Glutamatergic neuron (in vitro differentiated cells): ENCODE measurements at regions not wholly inside any gene's neighbourhood (a gene's known extent, or its start where the extent isn't known, plus 50 kb on each side); places are given as distances from the start of the nearest gene placed in this dataset.
"Not testable (repeated sequence)": the region's sequence is repeated elsewhere in the genome, so short reads cannot be mapped to it uniquely, and the experiment has no call there.

Experiments used
- DNase-seq: peaks from one replicate; pipeline ENCODE4 v3.0.0; 2022
- H3K27ac Mint-ChIP-seq: one replicate; pipeline ENCODE4 v1.8.0; 2020; ENCODE audit warnings: mild to moderate bottlenecking, mixed read lengths, inconsistent platforms; ENCODE audit not compliant: unreplicated experiment
- H3K27me3 Mint-ChIP-seq: one replicate; pipeline ENCODE4 v1.8.0; 2020; ENCODE audit warnings: mild to moderate bottlenecking, moderate library complexity, mixed read lengths, inconsistent platforms; ENCODE audit not compliant: unreplicated experiment
- H3K36me3 Mint-ChIP-seq: one replicate; pipeline ENCODE4 v1.8.0; 2020; ENCODE audit warnings: mild to moderate bottlenecking, mixed read lengths, inconsistent platforms; ENCODE audit not compliant: unreplicated experiment
- H3K4me1 Mint-ChIP-seq: one replicate; pipeline ENCODE4 v1.8.0; 2020; ENCODE audit warnings: mild to moderate bottlenecking, low read depth, mixed read lengths, inconsistent platforms; ENCODE audit not compliant: unreplicated experiment
- H3K4me3 Mint-ChIP-seq: one replicate; pipeline ENCODE4 v1.8.0; 2020; ENCODE audit warnings: mild to moderate bottlenecking, mixed read lengths, inconsistent platforms; ENCODE audit not compliant: unreplicated experiment
- H3K9me3 Mint-ChIP-seq: one replicate; pipeline ENCODE4 v1.8.0; 2020; ENCODE audit warnings: mild to moderate bottlenecking, moderate library complexity, mixed read lengths, inconsistent platforms; ENCODE audit not compliant: unreplicated experiment
- TF ChIP-seq, protein P1 (sequence below): fragments of 200-600 bp; sonication (generic); IDR thresholded peaks from one replicate; pipeline ENCODE4 v1.5.0; 2021; ENCODE audit not compliant: partially characterized antibody, unreplicated experiment

DNA sequence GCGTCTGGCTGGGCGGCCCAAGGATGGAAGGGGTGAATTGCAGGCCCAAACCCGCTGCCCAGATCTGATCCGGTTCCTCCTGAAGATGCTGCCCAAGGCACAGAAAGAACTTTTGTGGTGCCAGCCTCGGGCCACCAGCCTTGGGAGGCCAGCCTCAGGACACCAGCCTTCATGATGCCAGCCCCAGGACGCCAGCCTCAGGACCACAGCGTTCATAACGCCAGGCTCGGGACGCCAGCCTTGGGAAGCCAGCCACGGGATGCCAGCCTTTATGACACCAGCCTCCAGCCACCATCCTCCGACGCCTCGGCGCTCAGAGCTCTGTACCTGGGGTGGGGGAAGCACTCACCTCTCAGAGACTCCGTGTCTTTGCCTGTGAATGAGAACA is 107.8 kb downstream of the ADRA2C start:
- DNase-seq = peak; percentile 4
- peaks cover 16% of the 10 kb centered on the region for H3K36me3 Mint-ChIP-seq
- TF ChIP-seq, protein P1, sequence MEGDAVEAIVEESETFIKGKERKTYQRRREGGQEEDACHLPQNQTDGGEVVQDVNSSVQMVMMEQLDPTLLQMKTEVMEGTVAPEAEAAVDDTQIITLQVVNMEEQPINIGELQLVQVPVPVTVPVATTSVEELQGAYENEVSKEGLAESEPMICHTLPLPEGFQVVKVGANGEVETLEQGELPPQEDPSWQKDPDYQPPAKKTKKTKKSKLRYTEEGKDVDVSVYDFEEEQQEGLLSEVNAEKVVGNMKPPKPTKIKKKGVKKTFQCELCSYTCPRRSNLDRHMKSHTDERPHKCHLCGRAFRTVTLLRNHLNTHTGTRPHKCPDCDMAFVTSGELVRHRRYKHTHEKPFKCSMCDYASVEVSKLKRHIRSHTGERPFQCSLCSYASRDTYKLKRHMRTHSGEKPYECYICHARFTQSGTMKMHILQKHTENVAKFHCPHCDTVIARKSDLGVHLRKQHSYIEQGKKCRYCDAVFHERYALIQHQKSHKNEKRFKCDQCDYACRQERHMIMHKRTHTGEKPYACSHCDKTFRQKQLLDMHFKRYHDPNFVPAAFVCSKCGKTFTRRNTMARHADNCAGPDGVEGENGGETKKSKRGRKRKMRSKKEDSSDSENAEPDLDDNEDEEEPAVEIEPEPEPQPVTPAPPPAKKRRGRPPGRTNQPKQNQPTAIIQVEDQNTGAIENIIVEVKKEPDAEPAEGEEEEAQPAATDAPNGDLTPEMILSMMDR = no peak
- H3K27me3 Mint-ChIP-seq = peaks cover 12% of the 10 kb centered on the region
- H3K27ac Mint-ChIP-seq = no peak overlapping the region
- H3K4me3 Mint-ChIP-seq = no peak overlapping the region
- H3K4me1 Mint-ChIP-seq = peaks cover 6% of the 10 kb centered on the region
- peaks cover 5% of the 10 kb centered on the region for H3K9me3 Mint-ChIP-seq

DNA sequence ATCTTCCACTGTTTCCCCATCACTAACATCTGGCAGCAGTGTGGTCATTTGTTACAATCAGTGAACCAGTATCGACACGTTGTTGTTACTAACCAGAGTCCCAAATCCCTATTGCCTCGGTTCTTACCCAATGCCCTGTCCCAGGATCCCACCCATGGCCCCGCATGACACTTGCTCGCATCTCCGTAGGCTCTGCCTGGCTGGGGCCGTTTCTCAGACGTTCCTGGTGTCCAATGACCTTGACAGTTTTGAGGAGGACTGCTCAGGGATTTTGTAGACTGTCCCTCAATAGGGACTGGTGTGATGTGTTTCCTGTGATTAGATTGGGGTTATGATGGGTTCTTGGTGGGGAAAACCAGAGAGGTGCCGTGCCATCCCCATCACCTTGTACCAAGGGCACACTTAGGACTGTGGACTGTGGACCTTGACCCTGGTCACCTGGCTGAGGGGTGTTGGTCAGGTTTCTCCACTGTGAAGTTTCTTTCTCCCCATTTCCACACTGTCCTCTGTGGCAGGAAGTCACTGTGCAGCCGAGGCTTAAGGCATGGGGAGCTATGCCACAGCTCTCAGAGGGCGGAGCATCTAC is 108.4 kb downstream of the ADRA2C start:
- DNase-seq = peak; percentile 2
- Mint-ChIP-seq H3K4me3 (no peak overlapping the region), H3K9me3 (peaks cover 5% of the 10 kb centered on the region), H3K27ac (no peak overlapping the region), H3K4me1 (peaks cover 6% of the 10 kb centered on the region), H3K36me3 (peaks cover 16% of the 10 kb centered on the region), H3K27me3 (peaks cover 12% of the 10 kb centered on the region)
- TF ChIP-seq, protein P1 = no peak

GRCh38 chr4:3875466-3875865 is 109.3 kb downstream of the ADRA2C start:
- TF ChIP-seq, protein P1 = no peak
- H3K27ac Mint-ChIP-seq = no peak overlapping the region
- no peak overlapping the region for H3K4me3 Mint-ChIP-seq
- peaks cover 16% of the 10 kb centered on the region for H3K36me3 Mint-ChIP-seq
- H3K27me3 Mint-ChIP-seq = peaks cover 12% of the 10 kb centered on the region
- H3K4me1 Mint-ChIP-seq = peaks cover 6% of the 10 kb centered on the region
- peaks cover 5% of the 10 kb centered on the region for H3K9me3 Mint-ChIP-seq
- DNase-seq = peak; percentile 17

DNA sequence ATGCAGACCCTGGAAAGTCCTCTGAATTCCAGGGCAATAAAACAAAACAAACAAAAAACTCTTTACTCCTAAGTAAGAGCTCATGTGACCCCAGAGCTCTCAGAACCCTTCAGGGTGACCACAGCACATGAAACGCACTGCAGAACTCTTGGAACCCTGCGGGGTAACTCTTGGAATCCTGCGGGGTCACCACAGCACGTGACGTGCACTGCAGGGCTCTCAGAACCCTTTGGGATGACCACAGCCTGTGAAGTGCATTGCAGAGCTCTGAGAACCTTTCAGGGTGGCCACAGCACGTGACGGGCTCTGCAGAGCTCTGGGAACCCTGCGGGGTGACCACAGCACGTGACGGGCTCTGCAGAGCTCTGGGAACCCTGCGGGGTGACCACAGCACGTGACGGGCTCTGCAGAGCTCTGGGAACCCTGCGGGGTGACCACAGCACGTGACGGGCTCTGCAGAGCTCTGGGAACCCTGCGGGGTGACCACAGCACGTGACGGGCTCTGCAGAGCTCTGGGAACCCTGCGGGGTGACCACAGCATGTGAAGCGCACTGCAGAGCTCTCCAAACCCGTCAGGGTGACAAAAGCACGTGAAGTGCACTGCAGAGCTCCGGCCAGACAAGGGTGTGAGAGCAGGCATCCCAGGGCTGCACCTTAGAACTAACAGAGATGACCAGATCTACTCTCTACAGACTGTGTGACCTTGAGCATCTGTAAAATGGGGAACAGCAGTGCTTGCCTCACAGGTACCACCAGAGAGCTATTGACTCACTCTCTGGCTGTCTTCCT is 110.1 kb downstream of the ADRA2C start:
- not testable (repeated sequence) for H3K4me3 Mint-ChIP-seq, DNase-seq, H3K27ac Mint-ChIP-seq, H3K4me1 Mint-ChIP-seq, H3K9me3 Mint-ChIP-seq
- peaks cover 11% of the 10 kb centered on the region for H3K27me3 Mint-ChIP-seq
- H3K36me3 Mint-ChIP-seq = peaks cover 16% of the 10 kb centered on the region

- H3K4me1 Mint-ChIP-seq = peaks cover 2% of the 10 kb centered on the region
- peaks cover 3% of the 10 kb centered on the region for H3K9me3 Mint-ChIP-seq
- peaks cover 11% of the 10 kb centered on the region for H3K27me3 Mint-ChIP-seq
Observed at GRCh38 chr4:3877236-3877635, 111.1 kb downstream of the ADRA2C start.

More at GRCh38 chr4:3877236-3877635, 111.1 kb downstream of the ADRA2C start:
- Mint-ChIP-seq H3K4me3 (no peak overlapping the region), H3K27ac (no peak overlapping the region), H3K36me3 (peaks cover 16% of the 10 kb centered on the region)
- TF ChIP-seq, protein P1 = no peak
- no peak for DNase-seq
